SK-N-SH treated with all-trans-retinoic acid at 6 μM for 48 hours (cell line): ENCODE measurements at regions not wholly inside any gene's neighbourhood (a gene's known extent, or its start where the extent isn't known, plus 50 kb on each side); places are given as distances from the start of the nearest gene placed in this dataset.

ENCODE experiments used
- ZFP30 ChIP-seq: fragments of 450-650 bp; formaldehyde crosslinking; IDR thresholded peaks from 2 replicates; pipeline ENCODE4 v1.5.0; 2022; ENCODE audit warnings: mild to moderate bottlenecking, moderate library complexity
- ZNF70 ChIP-seq: fragments of 450-650 bp; formaldehyde crosslinking; IDR thresholded peaks from 2 replicates; pipeline ENCODE4 v1.5.0; 2020; ENCODE audit warnings: mild to moderate bottlenecking, moderate library complexity

DNA sequence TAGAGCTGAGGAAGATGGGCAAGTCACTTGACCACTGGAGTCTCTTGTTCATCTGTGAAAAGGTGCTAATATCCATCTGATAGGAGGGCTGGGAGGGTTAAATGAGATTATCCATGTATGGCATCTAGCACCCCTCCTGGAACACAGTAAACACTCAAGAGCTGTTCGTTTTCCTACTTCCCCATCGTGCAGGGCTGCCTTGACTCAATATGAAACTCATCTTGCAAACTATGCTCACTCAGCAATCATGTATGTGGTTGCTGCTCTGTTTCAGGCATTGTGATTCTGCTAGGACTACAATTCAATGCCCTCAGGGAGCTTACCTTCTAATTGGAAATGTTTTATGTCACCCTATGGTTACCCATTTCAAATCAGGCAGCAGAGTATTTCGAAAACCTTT is 395.6 kb downstream of the BCAT1 start:
- TF ChIP-seq ZNF70 (CRISPR knock-in tag) (no peak), ZFP30 (CRISPR knock-in tag) (no peak)
